ENCODE measurements at regions not wholly inside any gene's neighbourhood (a gene's known extent, or its start where the extent isn't known, plus 50 kb on each side); places are given as distances from the start of the nearest gene placed in this dataset.

GRCh38 chr2:235302263-235302662 lies 191.6 kb upstream of the AGAP1 start:
- peaks cover 3% of the 10 kb centered on the region for H3K27me3 Mint-ChIP-seq
- CTCF ChIA-PET: no interaction called here
- POLR2A ChIA-PET: no interaction called here
- H3K4me1 Mint-ChIP-seq: no peaks in the 10 kb centered on the region
- no peak for DNase-seq
- no peak overlapping the region for H3K4me3 Mint-ChIP-seq
- H3K36me3 Mint-ChIP-seq (ENCODE audit: low read depth): no peaks in the 10 kb centered on the region
- H3K27ac Mint-ChIP-seq: no peak overlapping the region
- no peaks in the 10 kb centered on the region for H3K9me3 Mint-ChIP-seq

- Mint-ChIP-seq H3K4me1 (no peaks in the 10 kb centered on the region), H3K9me3 (no peaks in the 10 kb centered on the region), H3K36me3 (ENCODE audit: low read depth) (no peaks in the 10 kb centered on the region), H3K27ac (no peak overlapping the region), H3K27me3 (peaks cover 2% of the 10 kb centered on the region), H3K4me3 (no peak overlapping the region)
- no peak for DNase-seq
- POLR2A ChIA-PET: no interaction called here
- CTCF ChIA-PET: interaction anchor here (0.7 kb wide), 1 partner anchor 79 kb away, joined by 3 read pairs; no protein-coding TSS in a partner anchor
These were observed 190.1 kb upstream of the AGAP1 start for GRCh38 chr2:235303499-235304291.

- H3K4me3 Mint-ChIP-seq: no peak overlapping the region
- POLR2A ChIA-PET: no interaction called here
- CTCF ChIA-PET: no interaction called here
- no peak overlapping the region for H3K27ac Mint-ChIP-seq
- H3K9me3 Mint-ChIP-seq: no peaks in the 10 kb centered on the region
- no peaks in the 10 kb centered on the region for H3K36me3 Mint-ChIP-seq (ENCODE audit: low read depth)
- H3K4me1 Mint-ChIP-seq: no peaks in the 10 kb centered on the region
- DNase-seq: no peak
- no peaks in the 10 kb centered on the region for H3K27me3 Mint-ChIP-seq
These were observed 188.2 kb upstream of the AGAP1 start for GRCh38 chr2:235305678-235306077.

GRCh38 chr2:235311044-235311443 lies 182.8 kb upstream of the AGAP1 start:
- H3K27me3 Mint-ChIP-seq: no peaks in the 10 kb centered on the region
- no peak for DNase-seq
- no peaks in the 10 kb centered on the region for H3K9me3 Mint-ChIP-seq
- no peak overlapping the region for H3K4me3 Mint-ChIP-seq
- H3K4me1 Mint-ChIP-seq: no peaks in the 10 kb centered on the region
- CTCF ChIA-PET: interaction anchor here (0.7 kb wide), 1 partner anchor 110 kb away, joined by 3 read pairs; no protein-coding TSS in a partner anchor
- POLR2A ChIA-PET: no interaction called here
- no peak overlapping the region for H3K27ac Mint-ChIP-seq
- no peaks in the 10 kb centered on the region for H3K36me3 Mint-ChIP-seq (ENCODE audit: low read depth)

- POLR2A ChIA-PET: no interaction called here
- no peak overlapping the region for H3K27ac Mint-ChIP-seq
- H3K27me3 Mint-ChIP-seq: no peaks in the 10 kb centered on the region
- CTCF ChIA-PET: no interaction called here
- H3K4me3 Mint-ChIP-seq: no peak overlapping the region
- H3K9me3 Mint-ChIP-seq: no peaks in the 10 kb centered on the region
- no peaks in the 10 kb centered on the region for H3K36me3 Mint-ChIP-seq (ENCODE audit: low read depth)
- no peak for DNase-seq
- H3K4me1 Mint-ChIP-seq: no peaks in the 10 kb centered on the region
These were observed 181.3 kb upstream of the AGAP1 start for GRCh38 chr2:235312571-235312970.

- Mint-ChIP-seq H3K36me3 (ENCODE audit: low read depth) (no peaks in the 10 kb centered on the region), H3K4me3 (no peak overlapping the region), H3K27ac (no peak overlapping the region), H3K9me3 (no peaks in the 10 kb centered on the region), H3K27me3 (no peaks in the 10 kb centered on the region), H3K4me1 (no peaks in the 10 kb centered on the region)
- CTCF ChIA-PET: interaction anchor here (1.0 kb wide), 1 partner anchor 26 kb away, joined by 3 read pairs; no protein-coding TSS in a partner anchor
- no peak for DNase-seq
- POLR2A ChIA-PET: no interaction called here
These were observed 179.4 kb upstream of the AGAP1 start for GRCh38 chr2:235314371-235314930.

- ChIA-PET POLR2A (no interaction called here), CTCF (interaction anchor here (0.7 kb wide), 1 partner anchor 200 kb away, joined by 4 read pairs; no protein-coding TSS in a partner anchor)
- Mint-ChIP-seq H3K4me1 (no peaks in the 10 kb centered on the region), H3K27me3 (peaks cover 4% of the 10 kb centered on the region), H3K9me3 (no peaks in the 10 kb centered on the region), H3K4me3 (no peak overlapping the region), H3K27ac (no peak overlapping the region), H3K36me3 (ENCODE audit: low read depth) (no peaks in the 10 kb centered on the region)
- DNase-seq: no peak
These were observed 174.7 kb upstream of the AGAP1 start for GRCh38 chr2:235319095-235319494.

- H3K4me1 Mint-ChIP-seq: no peaks in the 10 kb centered on the region
- no peaks in the 10 kb centered on the region for H3K36me3 Mint-ChIP-seq (ENCODE audit: low read depth)
- H3K27ac Mint-ChIP-seq: no peak overlapping the region
- ChIA-PET CTCF (no interaction called here), POLR2A (no interaction called here)
- DNase-seq: no peak
- no peak overlapping the region for H3K4me3 Mint-ChIP-seq
- H3K9me3 Mint-ChIP-seq: no peaks in the 10 kb centered on the region
- H3K27me3 Mint-ChIP-seq: peaks cover 6% of the 10 kb centered on the region
These were observed 173.5 kb upstream of the AGAP1 start for GRCh38 chr2:235320326-235320725.

GRCh38 chr2:235324324-235324723 lies 169.5 kb upstream of the AGAP1 start:
- Mint-ChIP-seq H3K4me3 (no peak overlapping the region), H3K36me3 (ENCODE audit: low read depth) (no peaks in the 10 kb centered on the region), H3K27ac (no peak overlapping the region), H3K9me3 (no peaks in the 10 kb centered on the region), H3K27me3 (peaks cover 6% of the 10 kb centered on the region), H3K4me1 (no peaks in the 10 kb centered on the region)
- ChIA-PET POLR2A (no interaction called here), CTCF (interaction anchor here (1.4 kb wide), 1 partner anchor 11 kb away, joined by 3 read pairs; no protein-coding TSS in a partner anchor)
- no peak for DNase-seq

- no peak for DNase-seq
- Mint-ChIP-seq H3K27ac (no peak overlapping the region), H3K36me3 (ENCODE audit: low read depth) (no peaks in the 10 kb centered on the region), H3K4me3 (no peak overlapping the region), H3K27me3 (peaks cover 6% of the 10 kb centered on the region), H3K9me3 (no peaks in the 10 kb centered on the region), H3K4me1 (no peaks in the 10 kb centered on the region)
- ChIA-PET CTCF (interaction anchor here (1.4 kb wide), 1 partner anchor 10 kb away, joined by 3 read pairs; no protein-coding TSS in a partner anchor), POLR2A (no interaction called here)
These were observed 168.7 kb upstream of the AGAP1 start for GRCh38 chr2:235325151-235325550.

GRCh38 chr2:235328991-235329390 lies 164.9 kb upstream of the AGAP1 start:
- Mint-ChIP-seq H3K9me3 (no peaks in the 10 kb centered on the region), H3K27ac (no peak overlapping the region), H3K4me1 (no peaks in the 10 kb centered on the region), H3K4me3 (no peak overlapping the region), H3K27me3 (peaks cover 3% of the 10 kb centered on the region), H3K36me3 (ENCODE audit: low read depth) (no peaks in the 10 kb centered on the region)
- CTCF ChIA-PET: no interaction called here
- POLR2A ChIA-PET: no interaction called here
- DNase-seq: no peak

- no peak overlapping the region for H3K4me3 Mint-ChIP-seq
- DNase-seq: no peak
- ChIA-PET POLR2A (no interaction called here), CTCF (no interaction called here)
- H3K4me1 Mint-ChIP-seq: no peaks in the 10 kb centered on the region
- no peaks in the 10 kb centered on the region for H3K9me3 Mint-ChIP-seq
- H3K36me3 Mint-ChIP-seq (ENCODE audit: low read depth): no peaks in the 10 kb centered on the region
- H3K27me3 Mint-ChIP-seq: no peaks in the 10 kb centered on the region
- no peak overlapping the region for H3K27ac Mint-ChIP-seq
These were observed 162.9 kb upstream of the AGAP1 start for GRCh38 chr2:235330775-235331451.

GRCh38 chr2:235332240-235332890 lies 161.5 kb upstream of the AGAP1 start:
- no peaks in the 10 kb centered on the region for H3K9me3 Mint-ChIP-seq
- H3K36me3 Mint-ChIP-seq (ENCODE audit: low read depth): no peaks in the 10 kb centered on the region
- CTCF ChIA-PET: interaction anchor here (0.6 kb wide), 1 partner anchor 441 kb away, joined by 3 read pairs; no protein-coding TSS in a partner anchor
- no peak for DNase-seq
- H3K27me3 Mint-ChIP-seq: no peaks in the 10 kb centered on the region
- H3K4me3 Mint-ChIP-seq: no peak overlapping the region
- H3K27ac Mint-ChIP-seq: no peak overlapping the region
- no peaks in the 10 kb centered on the region for H3K4me1 Mint-ChIP-seq
- POLR2A ChIA-PET: no interaction called here
